HepG2 (cell line): ENCODE measurements at regions not wholly inside any gene's neighbourhood (a gene's known extent, or its start where the extent isn't known, plus 50 kb on each side); places are given as distances from the start of the nearest gene placed in this dataset.

Experiments used
- POLR2A ChIP-seq, 2 experiments: IDR thresholded peaks; 2 replicates each; pipeline ENCODE4 v1.6.1; 2011; ENCODE audit warnings: low read depth in 2 of 2, low read length in 2 of 2, mild to moderate bottlenecking in 1 of 2, moderate library complexity in 1 of 2; ENCODE audit not compliant: insufficient read depth in 1 of 2
- POLR2AphosphoS2 ChIP-seq: IDR thresholded peaks from 2 replicates; pipeline ENCODE4 v1.6.1; 2011; ENCODE audit warnings: low read depth, low read length, improper control_type of control experiment
- TERF1 ChIP-seq: sonication (generic); formaldehyde crosslinking; IDR thresholded peaks from 2 replicates; pipeline ENCODE4 v1.8.0; 2022; ENCODE audit warnings: mild to moderate bottlenecking, missing genetic modification reagents, moderate library complexity
- ZNF781 ChIP-seq: sonication (generic); formaldehyde crosslinking; IDR thresholded peaks from 2 replicates; pipeline ENCODE4 v1.5.1; 2020; ENCODE audit warnings: borderline replicate concordance, mild to moderate bottlenecking, missing genetic modification reagents; ENCODE audit errors: not compliant biosample characterization
- TF ChIP-seq, protein P1 (sequence below): sonication (generic); formaldehyde crosslinking; IDR thresholded peaks from 2 replicates; pipeline ENCODE4 v1.8.1; 2022; ENCODE audit warnings: low read depth, mild to moderate bottlenecking, missing genetic modification reagents
- TF ChIP-seq, protein P2 (sequence below): sonication (generic); formaldehyde crosslinking; IDR thresholded peaks from 2 replicates; pipeline ENCODE4 v1.4.0; 2020; ENCODE audit warnings: mild to moderate bottlenecking, missing genetic modification reagents, borderline replicate concordance
- TF ChIP-seq, protein P3 (sequence below): sonication (generic); formaldehyde crosslinking; IDR thresholded peaks from 2 replicates; pipeline ENCODE4 v1.5.1; 2020; ENCODE audit warnings: mild to moderate bottlenecking, missing genetic modification reagents, moderate library complexity

DNA sequence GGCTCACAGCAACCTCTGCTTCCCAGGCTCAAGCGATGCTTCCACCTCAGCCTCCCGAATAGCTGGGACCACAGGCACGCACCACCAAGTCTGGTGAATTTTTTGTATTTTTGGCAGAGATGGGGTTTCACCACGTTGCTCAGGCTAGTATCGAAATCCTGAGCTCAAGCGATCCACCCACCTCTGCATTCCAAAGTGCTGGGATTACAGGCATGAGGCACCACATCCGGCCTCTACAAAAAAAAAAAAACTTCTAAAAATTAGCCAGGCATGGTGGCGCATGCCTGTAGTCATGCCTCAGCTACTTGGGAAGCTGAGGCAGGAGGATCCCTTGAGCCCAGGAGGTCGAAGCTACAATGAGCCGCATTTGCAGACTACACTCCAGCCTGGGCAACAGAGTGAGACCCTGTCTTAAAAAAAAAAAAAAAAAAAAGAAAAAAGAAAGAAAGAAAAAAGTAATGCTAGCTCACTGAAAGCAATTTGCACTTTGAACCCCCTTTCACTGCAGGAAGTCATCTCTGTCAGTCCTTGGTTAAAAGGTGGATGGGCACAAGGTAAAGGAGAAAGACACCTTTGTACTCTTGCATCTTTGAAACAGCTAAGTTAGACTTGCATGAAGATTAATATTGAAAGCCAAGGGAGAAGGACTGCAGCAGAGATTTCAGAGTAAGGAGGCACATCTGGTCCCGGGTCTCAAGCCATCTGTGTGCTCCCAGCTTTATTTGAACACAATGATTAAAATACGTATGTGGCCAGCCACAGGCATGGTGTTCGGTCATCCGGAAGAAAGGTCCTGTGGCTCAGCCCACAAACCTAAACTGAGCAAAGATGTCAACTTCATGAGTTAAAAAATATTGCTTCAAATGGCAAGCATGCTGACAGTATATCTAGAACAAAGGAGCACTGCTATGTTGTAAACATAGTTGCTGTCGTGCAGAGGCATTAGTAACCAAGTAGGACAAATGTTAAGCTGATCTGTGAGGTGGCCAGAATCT lies 103.8 kb upstream of the HMGA2 start (continued):
- TF ChIP-seq, protein P1, sequence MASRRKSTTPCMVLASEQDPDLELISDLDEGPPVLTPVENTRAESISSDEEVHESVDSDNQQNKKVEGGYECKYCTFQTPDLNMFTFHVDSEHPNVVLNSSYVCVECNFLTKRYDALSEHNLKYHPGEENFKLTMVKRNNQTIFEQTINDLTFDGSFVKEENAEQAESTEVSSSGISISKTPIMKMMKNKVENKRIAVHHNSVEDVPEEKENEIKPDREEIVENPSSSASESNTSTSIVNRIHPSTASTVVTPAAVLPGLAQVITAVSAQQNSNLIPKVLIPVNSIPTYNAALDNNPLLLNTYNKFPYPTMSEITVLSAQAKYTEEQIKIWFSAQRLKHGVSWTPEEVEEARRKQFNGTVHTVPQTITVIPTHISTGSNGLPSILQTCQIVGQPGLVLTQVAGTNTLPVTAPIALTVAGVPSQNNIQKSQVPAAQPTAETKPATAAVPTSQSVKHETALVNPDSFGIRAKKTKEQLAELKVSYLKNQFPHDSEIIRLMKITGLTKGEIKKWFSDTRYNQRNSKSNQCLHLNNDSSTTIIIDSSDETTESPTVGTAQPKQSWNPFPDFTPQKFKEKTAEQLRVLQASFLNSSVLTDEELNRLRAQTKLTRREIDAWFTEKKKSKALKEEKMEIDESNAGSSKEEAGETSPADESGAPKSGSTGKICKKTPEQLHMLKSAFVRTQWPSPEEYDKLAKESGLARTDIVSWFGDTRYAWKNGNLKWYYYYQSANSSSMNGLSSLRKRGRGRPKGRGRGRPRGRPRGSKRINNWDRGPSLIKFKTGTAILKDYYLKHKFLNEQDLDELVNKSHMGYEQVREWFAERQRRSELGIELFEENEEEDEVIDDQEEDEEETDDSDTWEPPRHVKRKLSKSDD, result no peak
- TF ChIP-seq TERF1, result no peak
- no peak for TF ChIP-seq POLR2AphosphoS2
- TF ChIP-seq ZNF781, result no peak
- TF ChIP-seq POLR2A (IDR thresholded peaks at IDR 0.05; ENCODE audit: insufficient read depth in 1 of 2, low read depth in 2 of 2, low read length in 2 of 2), result no peak
- TF ChIP-seq, protein P2, sequence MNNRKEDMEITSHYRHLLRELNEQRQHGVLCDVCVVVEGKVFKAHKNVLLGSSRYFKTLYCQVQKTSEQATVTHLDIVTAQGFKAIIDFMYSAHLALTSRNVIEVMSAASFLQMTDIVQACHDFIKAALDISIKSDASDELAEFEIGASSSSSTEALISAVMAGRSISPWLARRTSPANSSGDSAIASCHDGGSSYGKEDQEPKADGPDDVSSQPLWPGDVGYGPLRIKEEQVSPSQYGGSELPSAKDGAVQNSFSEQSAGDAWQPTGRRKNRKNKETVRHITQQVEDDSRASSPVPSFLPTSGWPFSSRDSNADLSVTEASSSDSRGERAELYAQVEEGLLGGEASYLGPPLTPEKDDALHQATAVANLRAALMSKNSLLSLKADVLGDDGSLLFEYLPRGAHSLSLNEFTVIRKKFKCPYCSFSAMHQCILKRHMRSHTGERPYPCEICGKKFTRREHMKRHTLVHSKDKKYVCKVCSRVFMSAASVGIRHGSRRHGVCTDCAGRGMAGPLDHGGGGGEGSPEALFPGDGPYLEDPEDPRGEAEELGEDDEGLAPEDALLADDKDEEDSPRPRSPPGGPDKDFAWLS (CRISPR knock-in tag), result no peak
- TF ChIP-seq, protein P3, sequence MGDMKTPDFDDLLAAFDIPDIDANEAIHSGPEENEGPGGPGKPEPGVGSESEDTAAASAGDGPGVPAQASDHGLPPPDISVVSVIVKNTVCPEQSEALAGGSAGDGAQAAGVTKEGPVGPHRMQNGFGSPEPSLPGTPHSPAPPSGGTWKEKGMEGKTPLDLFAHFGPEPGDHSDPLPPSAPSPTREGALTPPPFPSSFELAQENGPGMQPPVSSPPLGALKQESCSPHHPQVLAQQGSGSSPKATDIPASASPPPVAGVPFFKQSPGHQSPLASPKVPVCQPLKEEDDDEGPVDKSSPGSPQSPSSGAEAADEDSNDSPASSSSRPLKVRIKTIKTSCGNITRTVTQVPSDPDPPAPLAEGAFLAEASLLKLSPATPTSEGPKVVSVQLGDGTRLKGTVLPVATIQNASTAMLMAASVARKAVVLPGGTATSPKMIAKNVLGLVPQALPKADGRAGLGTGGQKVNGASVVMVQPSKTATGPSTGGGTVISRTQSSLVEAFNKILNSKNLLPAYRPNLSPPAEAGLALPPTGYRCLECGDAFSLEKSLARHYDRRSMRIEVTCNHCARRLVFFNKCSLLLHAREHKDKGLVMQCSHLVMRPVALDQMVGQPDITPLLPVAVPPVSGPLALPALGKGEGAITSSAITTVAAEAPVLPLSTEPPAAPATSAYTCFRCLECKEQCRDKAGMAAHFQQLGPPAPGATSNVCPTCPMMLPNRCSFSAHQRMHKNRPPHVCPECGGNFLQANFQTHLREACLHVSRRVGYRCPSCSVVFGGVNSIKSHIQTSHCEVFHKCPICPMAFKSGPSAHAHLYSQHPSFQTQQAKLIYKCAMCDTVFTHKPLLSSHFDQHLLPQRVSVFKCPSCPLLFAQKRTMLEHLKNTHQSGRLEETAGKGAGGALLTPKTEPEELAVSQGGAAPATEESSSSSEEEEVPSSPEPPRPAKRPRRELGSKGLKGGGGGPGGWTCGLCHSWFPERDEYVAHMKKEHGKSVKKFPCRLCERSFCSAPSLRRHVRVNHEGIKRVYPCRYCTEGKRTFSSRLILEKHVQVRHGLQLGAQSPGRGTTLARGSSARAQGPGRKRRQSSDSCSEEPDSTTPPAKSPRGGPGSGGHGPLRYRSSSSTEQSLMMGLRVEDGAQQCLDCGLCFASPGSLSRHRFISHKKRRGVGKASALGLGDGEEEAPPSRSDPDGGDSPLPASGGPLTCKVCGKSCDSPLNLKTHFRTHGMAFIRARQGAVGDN (CRISPR knock-in tag), result no peak
